Liver (tissue), 8 donors: ENCODE measurements at regions not wholly inside any gene's neighbourhood (a gene's known extent, or its start where the extent isn't known, plus 50 kb on each side); places are given as distances from the start of the nearest gene placed in this dataset.

Experiments
- DNase-seq: peaks from one replicate; pipeline ENCODE4 v3.0.0-alpha.2; 2017; ENCODE audit warnings: low spot score
- H3K27ac ChIP-seq, 2 donors: one replicate each; pipeline ENCODE4 v1.7.0; 2013; ENCODE audit warnings: inconsistent platforms in 2 of 2, low read length in 2 of 2, control low read depth in 1 of 2, low read depth in 1 of 2, mild to moderate bottlenecking in 1 of 2
- H3K27me3 ChIP-seq, 4 donors: one replicate each; pipeline versions ENCODE4 v1.6.1 to v1.7.0; 2013; ENCODE audit warnings: low read length in 3 of 4, inconsistent platforms in 1 of 4, mild to moderate bottlenecking in 1 of 4, moderate library complexity in 1 of 4; ENCODE audit not compliant: control insufficient read depth in 4 of 4, insufficient read depth in 4 of 4
- H3K36me3 ChIP-seq, 4 donors: one replicate each; pipeline versions ENCODE4 v1.6.1 to v1.7.0; 2013; ENCODE audit warnings: low read length in 3 of 4, mild to moderate bottlenecking in 3 of 4, low read depth in 1 of 4, moderate library complexity in 1 of 4; ENCODE audit not compliant: control insufficient read depth in 4 of 4, insufficient read depth in 3 of 4
- H3K4me1 ChIP-seq, 4 donors: one replicate each; pipeline versions ENCODE4 v1.6.1 to v1.7.0; 2013; ENCODE audit warnings: low read length in 3 of 4, mild to moderate bottlenecking in 3 of 4, moderate library complexity in 1 of 4; ENCODE audit not compliant: control insufficient read depth in 4 of 4, insufficient read depth in 4 of 4
- H3K4me3 ChIP-seq, 3 donors: one replicate each; pipeline versions ENCODE4 v1.6.1 to v1.7.0; 2013; ENCODE audit warnings: low read length in 3 of 3, control low read depth in 1 of 3, low read depth in 1 of 3, mild to moderate bottlenecking in 1 of 3
- H3K9ac ChIP-seq, 2 donors: one replicate each; pipeline ENCODE4 v1.7.0; 2013; ENCODE audit warnings: low read length in 2 of 2, mild to moderate bottlenecking in 2 of 2, moderate library complexity in 2 of 2, control low read depth in 1 of 2, low read depth in 1 of 2
- H3K9me3 ChIP-seq, 4 donors: one replicate each; pipeline versions ENCODE4 v1.6.1 to v1.7.0; 2013; ENCODE audit warnings: low read length in 3 of 4; ENCODE audit not compliant: control insufficient read depth in 4 of 4
- ATF3 ChIP-seq: IDR thresholded peaks from 2 replicates; pipeline ENCODE4 v1.6.1; 2016; ENCODE audit warnings: antibody characterized with exemption
- CTCF ChIP-seq: fragments of 150-350 bp; IDR thresholded peaks from 2 replicates; pipeline ENCODE4 v1.5.1; 2017; ENCODE audit warnings: improper control_type of control experiment, low read depth, low read length; ENCODE audit not compliant: missing input control
- EGR1 ChIP-seq, 2 donors: IDR thresholded peaks; 2 replicates each; pipeline ENCODE4 v1.6.1; 2016 to 2018; ENCODE audit warnings: antibody characterized with exemption in 2 of 2, low read depth in 2 of 2
- FOXA1 ChIP-seq: IDR thresholded peaks from 2 replicates; pipeline ENCODE4 v1.6.1; 2016; ENCODE audit warnings: antibody characterized with exemption
- FOXA2 ChIP-seq: IDR thresholded peaks from 2 replicates; pipeline ENCODE4 v1.6.1; 2016; ENCODE audit warnings: antibody characterized with exemption
- GABPA ChIP-seq, 2 donors: IDR thresholded peaks in 1 of 2; conservative IDR thresholded peaks in 1 of 2; 2 replicates each; pipeline ENCODE4 v1.6.1; 2016; ENCODE audit warnings: antibody characterized with exemption in 2 of 2, mild to moderate bottlenecking in 1 of 2, moderate library complexity in 1 of 2
- HNF4A ChIP-seq, 2 donors: conservative IDR thresholded peaks; 2 replicates each; pipeline ENCODE4 v1.6.1; 2016; ENCODE audit warnings: antibody characterized with exemption in 2 of 2, mild to moderate bottlenecking in 2 of 2
- HNF4G ChIP-seq: IDR thresholded peaks from 2 replicates; pipeline ENCODE4 v1.6.1; 2016; ENCODE audit warnings: antibody characterized with exemption
- JUND ChIP-seq, 2 donors: IDR thresholded peaks; 2 replicates each; pipeline ENCODE4 v1.6.1; 2016; ENCODE audit warnings: antibody characterized with exemption in 2 of 2
- MAX ChIP-seq: IDR thresholded peaks from 2 replicates; pipeline ENCODE4 v1.6.1; 2016; ENCODE audit warnings: antibody characterized with exemption
- NR2F2 ChIP-seq: IDR thresholded peaks from 2 replicates; pipeline ENCODE4 v1.6.1; 2016; ENCODE audit warnings: antibody characterized with exemption
- RAD21 ChIP-seq, 2 donors: IDR thresholded peaks; 2 replicates each; pipeline ENCODE4 v1.6.1; 2016; ENCODE audit warnings: antibody characterized with exemption in 2 of 2, mild to moderate bottlenecking in 2 of 2
- REST ChIP-seq: IDR thresholded peaks from 2 replicates; pipeline ENCODE4 v1.6.1; 2016; ENCODE audit warnings: antibody characterized with exemption, mild to moderate bottlenecking
- RXRA ChIP-seq, 2 donors: IDR thresholded peaks; 2 replicates each; pipeline ENCODE4 v1.6.1; 2017 to 2018; ENCODE audit warnings: antibody characterized with exemption in 2 of 2, mild to moderate bottlenecking in 1 of 2
- SP1 ChIP-seq: IDR thresholded peaks from 2 replicates; pipeline ENCODE4 v1.6.1; 2018; ENCODE audit warnings: antibody characterized with exemption, mild to moderate bottlenecking
- TAF1 ChIP-seq: conservative IDR thresholded peaks from 2 replicates; pipeline ENCODE4 v1.6.1; 2016; ENCODE audit warnings: antibody characterized with exemption, mild to moderate bottlenecking
- YY1 ChIP-seq: IDR thresholded peaks from 2 replicates; pipeline ENCODE4 v1.6.1; 2016; ENCODE audit warnings: antibody characterized with exemption, mild to moderate bottlenecking
- ZBTB33 ChIP-seq: IDR thresholded peaks from 2 replicates; pipeline ENCODE4 v1.6.1; 2016; ENCODE audit warnings: antibody characterized with exemption
- WGBS: extraction: QIAGEN DNeasy Blood & Tissue Kit; methylation state at CpG from one replicate; pipeline ENCODE4 v1.1.7; 2013; 5-methylcytosine and 5-hydroxymethylcytosine counted together
- donor health status: healthy.
- donor health status: healthy.
- donor health status: healthy.
- donor health status: healthy.
- donor health status: healthy.

GRCh38 chr6:85714893-85715530 is 72.3 kb upstream of the SYNCRIP start:
- DNase-seq, result no peak
- no peaks in the 10 kb centered on the region for H3K36me3 ChIP-seq

More at GRCh38 chr6:85714893-85715530, 72.3 kb upstream of the SYNCRIP start:
- no peak for TF ChIP-seq FOXA1
- no peak for TF ChIP-seq HNF4G
- TF ChIP-seq HNF4A (conservative IDR thresholded peaks at IDR 0.05), result no peak
- no peak for TF ChIP-seq REST
- no peak for TF ChIP-seq MAX
- no peak for TF ChIP-seq YY1
- no peak for TF ChIP-seq ZBTB33
- no peak for TF ChIP-seq EGR1 (IDR thresholded peaks at IDR 0.05; ENCODE audit: low read depth in 2 of 2)
- TF ChIP-seq TAF1, result no peak
- no peak for TF ChIP-seq FOXA2
- TF ChIP-seq SP1, result no peak
- TF ChIP-seq ATF3, result no peak
- TF ChIP-seq NR2F2, result no peak
- TF ChIP-seq JUND (IDR thresholded peaks at IDR 0.05), result no peak
- no peak for TF ChIP-seq RXRA (IDR thresholded peaks at IDR 0.05)
- TF ChIP-seq RAD21 (IDR thresholded peaks at IDR 0.05), result no peak
- no peak for TF ChIP-seq CTCF
- TF ChIP-seq GABPA (IDR thresholded peaks at IDR 0.05 in 1 of 2, conservative IDR thresholded peaks at IDR 0.05 in 1 of 2), result no peak
- Histone ChIP-seq H3K9me3 (no peaks in the 10 kb centered on the region), H3K27me3 (no peaks in the 10 kb centered on the region), H3K4me1 (no peaks in the 10 kb centered on the region), H3K9ac (no peak overlapping the region), H3K4me3 (no peak overlapping the region), H3K27ac (no peak overlapping the region)
- WGBS, result 82% methylated on average over 9 of the region's 9 CpGs
